ENCODE measurements at regions not wholly inside any gene's neighbourhood (a gene's known extent, or its start where the extent isn't known, plus 50 kb on each side); places are given as distances from the start of the nearest gene placed in this dataset.
"Not testable (repeated sequence)": the region's sequence is repeated elsewhere in the genome, so short reads cannot be mapped to it uniquely, and the experiment has no call there.

DNA sequence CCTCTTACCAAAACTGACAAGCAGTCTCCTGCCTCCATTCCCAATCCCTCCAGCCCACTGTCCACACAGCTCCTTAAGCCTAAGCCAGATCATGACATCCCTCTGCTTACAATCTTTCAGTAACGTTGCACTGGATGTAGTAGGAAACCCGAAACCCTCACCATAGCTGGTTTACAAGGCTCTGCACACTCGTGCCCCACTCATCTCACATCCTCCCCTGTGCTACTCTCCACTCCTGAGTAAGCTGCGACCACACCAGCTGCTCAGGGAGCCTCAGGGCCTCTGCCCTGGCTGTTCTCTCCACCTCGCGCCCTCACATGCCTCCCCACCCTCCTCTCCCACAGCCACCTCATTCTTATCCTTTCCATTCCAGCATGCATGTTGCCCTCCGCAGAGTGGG is 288.9 kb downstream of the ANAPC1 start:
- not testable (repeated sequence) for TF ChIP-seq EZH2 (IDR thresholded peaks at IDR 0.05; ENCODE audit: low read length, missing control alignments)
- TF ChIP-seq, protein P1, sequence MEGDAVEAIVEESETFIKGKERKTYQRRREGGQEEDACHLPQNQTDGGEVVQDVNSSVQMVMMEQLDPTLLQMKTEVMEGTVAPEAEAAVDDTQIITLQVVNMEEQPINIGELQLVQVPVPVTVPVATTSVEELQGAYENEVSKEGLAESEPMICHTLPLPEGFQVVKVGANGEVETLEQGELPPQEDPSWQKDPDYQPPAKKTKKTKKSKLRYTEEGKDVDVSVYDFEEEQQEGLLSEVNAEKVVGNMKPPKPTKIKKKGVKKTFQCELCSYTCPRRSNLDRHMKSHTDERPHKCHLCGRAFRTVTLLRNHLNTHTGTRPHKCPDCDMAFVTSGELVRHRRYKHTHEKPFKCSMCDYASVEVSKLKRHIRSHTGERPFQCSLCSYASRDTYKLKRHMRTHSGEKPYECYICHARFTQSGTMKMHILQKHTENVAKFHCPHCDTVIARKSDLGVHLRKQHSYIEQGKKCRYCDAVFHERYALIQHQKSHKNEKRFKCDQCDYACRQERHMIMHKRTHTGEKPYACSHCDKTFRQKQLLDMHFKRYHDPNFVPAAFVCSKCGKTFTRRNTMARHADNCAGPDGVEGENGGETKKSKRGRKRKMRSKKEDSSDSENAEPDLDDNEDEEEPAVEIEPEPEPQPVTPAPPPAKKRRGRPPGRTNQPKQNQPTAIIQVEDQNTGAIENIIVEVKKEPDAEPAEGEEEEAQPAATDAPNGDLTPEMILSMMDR (conservative IDR thresholded peaks at IDR 0.05 in 1 of 2, IDR thresholded peaks at IDR 0.05 in 1 of 2; ENCODE audit: low read depth in 1 of 2, low read length in 2 of 2), result not testable (repeated sequence)
